Gastroesophageal sphincter (tissue), 4 donors: ENCODE measurements at regions not wholly inside any gene's neighbourhood (a gene's known extent, or its start where the extent isn't known, plus 50 kb on each side); places are given as distances from the start of the nearest gene placed in this dataset.

Source experiments
- ATAC-seq: fragments of 150-250 bp; one replicate; pipeline ENCODE4 v1.9.1; 2016; ENCODE audit warnings: mild to moderate bottlenecking, moderate library complexity
- H3K27ac ChIP-seq, 4 donors: fragments of 200-600 bp; sonication (generic) in 3 of 4; 1 replicate in 3 of 4; 2 replicates in 1 of 4; pipeline ENCODE4 v1.5.1; 2016 to 2019
- H3K27me3 ChIP-seq: fragments of 200-600 bp; sonication (generic); one replicate; pipeline ENCODE4 v1.5.1; 2019
- H3K36me3 ChIP-seq, 2 donors: fragments of 200-600 bp; sonication (generic); one replicate each; pipeline ENCODE4 v1.5.1; 2019; ENCODE audit warnings: control low read depth in 1 of 2
- H3K4me1 ChIP-seq, 3 donors: fragments of 200-600 bp; sonication (generic); 1 replicate in 2 of 3; 2 replicates in 1 of 3; pipeline ENCODE4 v1.5.1; 2016 to 2019; ENCODE audit warnings: control low read depth in 2 of 3
- H3K4me3 ChIP-seq, 2 donors: fragments of 200-600 bp; sonication (generic); one replicate each; pipeline ENCODE4 v1.5.1; 2019; ENCODE audit warnings: mild to moderate bottlenecking in 1 of 2, moderate library complexity in 1 of 2
- H3K9me3 ChIP-seq, 3 donors: fragments of 200-600 bp; sonication (generic); one replicate each; pipeline ENCODE4 v1.5.1; 2017 to 2019; ENCODE audit warnings: control low read depth in 2 of 3
- CTCF ChIP-seq, 4 experiments: fragments of 200-600 bp in 2 of 4; fragments of 450-650 bp in 2 of 4; sonication (generic) in 1 of 4; IDR thresholded peaks; one replicate each; pipeline ENCODE4 v1.5.1; 2017 to 2019; ENCODE audit warnings: antibody characterized with exemption in 4 of 4, mild to moderate bottlenecking in 2 of 4, moderate library complexity in 2 of 4
- EP300 ChIP-seq: sonication (generic); formaldehyde crosslinking; IDR thresholded peaks from one replicate; pipeline ENCODE4 v1.6.1; 2017; ENCODE audit warnings: antibody characterized with exemption, mild to moderate bottlenecking
- POLR2A ChIP-seq, 2 donors: fragments of 450-650 bp; IDR thresholded peaks; one replicate each; pipeline ENCODE4 v1.6.1; 2017; ENCODE audit warnings: antibody characterized with exemption in 2 of 2, mild to moderate bottlenecking in 2 of 2, moderate library complexity in 1 of 2
- POLR2AphosphoS5 ChIP-seq: sonication (generic); formaldehyde crosslinking; IDR thresholded peaks from one replicate; pipeline ENCODE4 v1.6.1; 2017; ENCODE audit warnings: antibody characterized with exemption
- WGBS, 2 donors: methylation state at CpG; one replicate each; pipeline ENCODE4 v1.1.5; 2018; ENCODE audit warnings: low coverage in 1 of 2; 5-methylcytosine and 5-hydroxymethylcytosine counted together

DNA sequence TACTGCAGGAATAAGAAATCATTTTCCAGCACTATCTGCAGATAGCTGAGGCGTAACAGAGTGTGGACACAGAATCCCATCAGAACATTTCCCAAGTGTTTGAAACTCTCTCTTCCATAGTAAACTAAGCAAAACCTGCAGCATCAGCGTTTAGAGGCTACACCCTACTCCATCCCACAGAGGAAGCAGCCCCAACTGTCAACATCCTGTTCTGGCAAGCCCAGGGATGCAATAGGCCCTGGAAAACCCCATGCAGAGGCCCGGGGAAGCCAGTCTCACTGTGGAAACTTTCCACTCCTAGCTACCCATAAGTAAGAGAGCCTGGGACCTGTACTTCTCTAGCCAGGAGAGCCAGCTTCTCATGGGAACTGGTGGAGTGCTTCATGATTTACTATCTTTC, 129.4 kb downstream of the LY86 start:
- Histone ChIP-seq H3K4me1 (peaks cover 0 to 12% (median 0%) of the 10 kb centered on the region in 3 donors), H3K4me3 (no peak overlapping the region), H3K27ac (peak overlapping the region in 2 of 4 donors; percentile 43 to 57), H3K9me3 (no peaks in the 10 kb centered on the region), H3K27me3 (no peaks in the 10 kb centered on the region), H3K36me3 (no peaks in the 10 kb centered on the region)
- WGBS, 2 donors: 62 to 80% methylated on average over 1 to 3 of the region's 3 CpGs
- ATAC-seq: peak; percentile 77
- no peak for TF ChIP-seq POLR2A (IDR thresholded peaks at IDR 0.05)

DNA sequence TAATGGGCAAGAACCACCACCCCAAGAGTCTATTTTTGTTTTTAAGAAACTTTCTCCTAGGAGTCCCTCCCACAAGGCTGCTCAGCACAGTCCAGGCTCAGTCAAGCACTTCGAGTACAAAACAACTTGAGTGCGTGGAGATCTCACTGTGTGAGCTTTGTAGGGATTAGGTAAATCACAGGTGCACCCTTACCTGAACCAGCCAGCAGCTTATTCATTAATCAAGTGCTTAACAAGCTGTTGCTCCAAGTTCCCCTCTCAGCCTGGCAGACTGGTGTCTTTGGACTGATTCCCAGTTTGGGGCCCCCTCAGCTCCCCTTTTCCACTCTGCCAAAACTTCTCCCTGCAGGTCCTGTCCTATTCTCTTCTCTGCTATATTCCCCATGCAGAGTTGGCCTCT, 133.1 kb downstream of the LY86 start:
- Histone ChIP-seq H3K36me3 (no peaks in the 10 kb centered on the region), H3K9me3 (no peaks in the 10 kb centered on the region), H3K27me3 (no peaks in the 10 kb centered on the region), H3K4me3 (no peak overlapping the region), H3K4me1 (peaks cover 0 to 27% (median 12%) of the 10 kb centered on the region in 3 donors), H3K27ac (no peak overlapping the region)
- TF ChIP-seq POLR2A (IDR thresholded peaks at IDR 0.05) (no peak), CTCF (IDR thresholded peaks at IDR 0.05) (no peak), EP300 (no peak), POLR2AphosphoS5 (no peak)
- ATAC-seq: no peak
- no CpG with 5 or more reads among the region's 2 CpGs for WGBS, 2 donors

DNA sequence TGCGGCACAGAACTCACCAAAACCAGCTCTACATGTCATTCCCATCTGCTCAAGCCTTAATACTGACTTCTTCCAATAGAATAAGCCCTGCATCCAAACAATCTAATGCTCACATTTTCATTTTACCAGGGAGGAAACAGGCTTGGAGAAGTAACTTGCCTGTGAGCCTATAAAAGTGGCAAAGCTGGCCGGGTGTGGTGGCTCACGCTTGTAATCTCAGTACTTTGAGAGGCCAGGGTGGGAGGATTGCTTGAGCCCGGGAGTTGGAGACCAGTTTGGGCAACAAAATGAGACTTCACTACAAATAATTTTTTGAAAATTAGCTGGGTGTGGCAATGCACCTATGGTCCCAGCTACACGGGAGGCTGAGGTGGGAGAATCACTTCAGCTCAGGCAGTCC, 133.7 kb downstream of the LY86 start:
- WGBS, 2 donors: 77 to 83% methylated on average over 3 of the region's 5 CpGs

GRCh38 chr6:6723361-6723760, 134.8 kb downstream of the LY86 start:
- Histone ChIP-seq H3K36me3 (no peaks in the 10 kb centered on the region), H3K4me3 (no peak overlapping the region), H3K4me1 (peaks cover 0 to 27% (median 12%) of the 10 kb centered on the region in 3 donors), H3K9me3 (no peaks in the 10 kb centered on the region), H3K27ac (peak overlapping the region in 3 of 4 donors; percentile 73 to 81 (median 77)), H3K27me3 (no peaks in the 10 kb centered on the region)
- WGBS, 2 donors: 86% methylated on average over 1 of the region's 1 CpG; no CpG with 5 or more reads in 1 of the 2 donors
- TF ChIP-seq POLR2AphosphoS5 (no peak), POLR2A (IDR thresholded peaks at IDR 0.05) (no peak), EP300 (no peak), CTCF (IDR thresholded peaks at IDR 0.05) (no peak)
- ATAC-seq: no peak

More for the DNA sequence above, 133.7 kb downstream of the LY86 start:
- H3K36me3 ChIP-seq: no peaks in the 10 kb centered on the region
- no peaks in the 10 kb centered on the region for H3K27me3 ChIP-seq
- no peaks in the 10 kb centered on the region for H3K9me3 ChIP-seq
- H3K4me1 ChIP-seq: peaks cover 0 to 27% (median 12%) of the 10 kb centered on the region in 3 donors
- no peak overlapping the region for H3K4me3 ChIP-seq
- no peak for ATAC-seq
- no peak overlapping the region for H3K27ac ChIP-seq
- TF ChIP-seq CTCF (IDR thresholded peaks at IDR 0.05): no peak
- no peak for TF ChIP-seq EP300
- TF ChIP-seq POLR2AphosphoS5: no peak
- no peak for TF ChIP-seq POLR2A (IDR thresholded peaks at IDR 0.05)

DNA sequence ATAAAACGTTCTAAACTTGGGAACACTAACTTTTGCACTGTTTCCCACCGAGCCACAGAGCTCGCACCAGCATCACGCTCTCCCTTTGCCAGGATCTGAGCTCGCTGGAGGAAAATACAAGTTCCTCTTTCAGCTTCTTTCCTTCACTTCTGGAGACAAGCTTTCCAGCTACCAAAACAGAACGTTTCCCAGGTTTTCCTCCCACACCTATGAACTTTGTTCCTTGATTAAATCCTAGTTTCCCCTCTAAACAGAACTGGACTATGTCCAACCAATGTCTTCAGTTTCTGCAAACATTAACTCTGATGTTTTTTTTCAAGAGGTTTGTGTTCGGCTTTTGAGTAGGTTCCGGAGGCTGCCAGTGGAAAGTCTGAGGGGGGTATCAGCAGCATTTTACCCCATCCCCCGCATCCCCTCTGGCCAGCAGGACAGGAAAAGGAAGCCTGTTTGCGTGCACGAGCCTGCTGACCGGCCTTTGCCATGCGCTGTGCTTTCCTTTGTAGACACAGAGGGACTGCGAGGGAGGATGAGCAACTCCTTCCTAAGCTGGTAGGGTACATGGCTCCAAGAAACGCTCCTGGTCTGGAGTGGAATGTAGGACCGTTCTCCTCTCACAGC, 135.5 kb downstream of the LY86 start:
- WGBS, 2 donors: 32% methylated on average over 8 of the region's 16 CpGs; no CpG with 5 or more reads in 1 of the 2 donors
- Histone ChIP-seq H3K36me3 (no peaks in the 10 kb centered on the region), H3K27me3 (no peaks in the 10 kb centered on the region), H3K9me3 (no peaks in the 10 kb centered on the region), H3K27ac (peak overlapping the region in 3 of 4 donors; percentile 73 to 81 (median 77)), H3K4me1 (peaks cover 0 to 27% (median 12%) of the 10 kb centered on the region in 3 donors), H3K4me3 (peak overlapping the region in 1 of 2 donors; percentile 48)
- TF ChIP-seq POLR2A (IDR thresholded peaks at IDR 0.05) (no peak), EP300 (no peak), POLR2AphosphoS5 (no peak), CTCF (IDR thresholded peaks at IDR 0.05) (no peak)
- ATAC-seq: peak; percentile 73
